BJ (cell line): ENCODE measurements at regions not wholly inside any gene's neighbourhood (a gene's known extent, or its start where the extent isn't known, plus 50 kb on each side); places are given as distances from the start of the nearest gene placed in this dataset.

Experiments
- CTCF ChIA-PET: fragments of 350-600 bp; formaldehyde crosslinking; extraction: SDS; loops from one replicate; lab custom pipeline; 2021; ENCODE audit warnings: antibody characterized with exemption, inconsistent platforms; lab: Yijun Ruan, JAX
- POLR2A ChIA-PET: fragments of 300-600 bp; sonication (Branson Sonifier 250); formaldehyde crosslinking; extraction: SDS; loops from one replicate; lab custom pipeline; 2021; ENCODE audit warnings: antibody characterized with exemption; lab: Charles Lee
- DNase-seq: peaks from one replicate; pipeline ENCODE4 v3.0.0-alpha.2; 2011; ENCODE audit warnings: low read depth
- H3K27me3 ChIP-seq: 2 replicates; pipeline ENCODE4 v1.6.0; 2011; ENCODE audit warnings: low read length; ENCODE audit not compliant: control insufficient read depth, insufficient read depth
- H3K36me3 ChIP-seq: 2 replicates; pipeline ENCODE4 v1.5.1; 2011; ENCODE audit warnings: low read length; ENCODE audit not compliant: control insufficient read depth, insufficient read depth
- H3K4me3 ChIP-seq: 2 replicates; pipeline ENCODE4 v1.5.1; 2011; ENCODE audit warnings: low read depth, mild to moderate bottlenecking, control low read depth, low read length
- TF ChIP-seq, protein P1 (sequence below): IDR thresholded peaks from 2 replicates; pipeline ENCODE4 v1.5.1; 2011; ENCODE audit warnings: low read depth, mild to moderate bottlenecking, control low read depth, inconsistent platforms, low read length, moderate library complexity; ENCODE audit not compliant: insufficient read depth

DNA sequence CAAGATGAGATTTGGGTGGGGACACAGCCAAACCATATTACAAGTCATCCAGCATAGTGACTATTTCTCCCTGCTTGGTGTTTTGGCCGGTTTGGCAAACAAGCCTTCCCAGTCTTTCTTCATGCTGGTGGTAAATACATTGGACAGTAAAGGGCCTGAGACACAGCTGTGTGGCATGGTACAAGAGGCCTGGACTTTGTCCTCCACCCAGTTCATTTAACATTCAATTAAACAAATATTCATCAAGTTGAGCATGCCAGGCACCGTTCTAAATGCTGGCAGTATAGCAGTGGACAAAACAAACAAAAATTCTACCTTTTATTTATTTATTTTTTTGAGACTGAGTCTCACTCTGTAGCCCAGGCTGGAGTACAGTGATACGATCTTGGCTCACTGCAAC is 62.7 kb upstream of the SLC28A3 start:
- Histone ChIP-seq H3K36me3 (no peaks in the 10 kb centered on the region), H3K4me3 (no peak overlapping the region), H3K27me3 (no peaks in the 10 kb centered on the region)
- ChIA-PET CTCF (interaction anchor here (0.8 to 1.1 kb wide), 3 partner anchors 8 to 1211 kb away, joined by 3 read pairs; no protein-coding TSS in a partner anchor), POLR2A (no interaction called here)
- DNase-seq = no peak
- TF ChIP-seq, protein P1, sequence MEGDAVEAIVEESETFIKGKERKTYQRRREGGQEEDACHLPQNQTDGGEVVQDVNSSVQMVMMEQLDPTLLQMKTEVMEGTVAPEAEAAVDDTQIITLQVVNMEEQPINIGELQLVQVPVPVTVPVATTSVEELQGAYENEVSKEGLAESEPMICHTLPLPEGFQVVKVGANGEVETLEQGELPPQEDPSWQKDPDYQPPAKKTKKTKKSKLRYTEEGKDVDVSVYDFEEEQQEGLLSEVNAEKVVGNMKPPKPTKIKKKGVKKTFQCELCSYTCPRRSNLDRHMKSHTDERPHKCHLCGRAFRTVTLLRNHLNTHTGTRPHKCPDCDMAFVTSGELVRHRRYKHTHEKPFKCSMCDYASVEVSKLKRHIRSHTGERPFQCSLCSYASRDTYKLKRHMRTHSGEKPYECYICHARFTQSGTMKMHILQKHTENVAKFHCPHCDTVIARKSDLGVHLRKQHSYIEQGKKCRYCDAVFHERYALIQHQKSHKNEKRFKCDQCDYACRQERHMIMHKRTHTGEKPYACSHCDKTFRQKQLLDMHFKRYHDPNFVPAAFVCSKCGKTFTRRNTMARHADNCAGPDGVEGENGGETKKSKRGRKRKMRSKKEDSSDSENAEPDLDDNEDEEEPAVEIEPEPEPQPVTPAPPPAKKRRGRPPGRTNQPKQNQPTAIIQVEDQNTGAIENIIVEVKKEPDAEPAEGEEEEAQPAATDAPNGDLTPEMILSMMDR = no peak

DNA sequence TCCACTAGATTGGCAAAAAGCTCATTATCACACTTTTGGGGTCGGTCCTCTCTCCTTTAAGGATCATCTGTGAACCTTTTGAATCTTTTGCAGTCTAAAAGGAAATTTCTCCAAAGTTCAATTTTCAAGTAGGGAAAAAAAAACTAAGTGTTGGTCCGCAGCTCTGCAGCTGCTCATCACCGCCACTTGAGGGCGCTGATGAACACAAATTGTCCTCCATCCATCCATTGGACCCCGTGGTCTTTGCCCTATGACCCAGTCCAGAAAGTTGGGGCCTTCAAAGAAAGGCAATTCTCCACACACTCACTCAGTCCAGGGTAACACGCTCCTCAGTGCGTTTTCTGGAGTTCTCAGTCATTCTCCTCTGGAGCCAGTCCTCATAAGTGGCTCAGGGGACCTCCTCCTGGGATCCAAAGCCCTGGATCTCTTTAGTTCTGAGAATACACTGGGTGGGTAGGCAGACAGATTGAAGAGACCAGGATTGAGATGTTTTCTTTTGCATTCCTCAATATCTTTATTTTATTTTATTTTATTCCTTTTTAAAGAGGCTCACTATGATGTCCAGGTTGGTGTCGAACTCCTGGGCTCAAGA is 63.6 kb upstream of the SLC28A3 start:
- no peak for DNase-seq
- TF ChIP-seq, protein P1 = peak; percentile 48
- POLR2A ChIA-PET = no interaction called here
- CTCF ChIA-PET = interaction anchor here (0.5 to 1.8 kb wide), 5 partner anchors 9 to 1210 kb away, joined by 3 to 5 read pairs (median 3); no protein-coding TSS in a partner anchor
- Histone ChIP-seq H3K27me3 (no peaks in the 10 kb centered on the region), H3K4me3 (no peak overlapping the region), H3K36me3 (no peaks in the 10 kb centered on the region)

DNA sequence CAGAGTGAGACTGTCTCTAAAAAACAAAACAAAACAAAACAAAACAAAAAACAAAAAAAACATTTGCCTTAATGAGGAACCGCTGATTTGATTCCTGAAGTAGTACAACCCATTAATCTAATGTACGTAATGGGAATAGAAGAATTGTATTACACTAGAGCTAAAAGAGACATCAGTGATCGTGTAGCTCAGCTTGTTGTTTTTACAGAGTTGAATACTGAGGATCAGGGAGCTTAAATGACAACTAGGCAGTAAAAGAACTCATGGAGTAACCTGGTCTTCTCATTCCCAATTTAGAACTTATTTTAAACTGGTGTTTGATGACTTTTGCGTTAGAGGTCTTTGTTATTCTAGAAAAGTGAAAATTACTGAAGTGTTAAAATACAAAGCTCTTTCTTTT is 65.1 kb upstream of the SLC28A3 start:
- TF ChIP-seq, protein P1 = no peak
- Histone ChIP-seq H3K27me3 (no peaks in the 10 kb centered on the region), H3K36me3 (no peaks in the 10 kb centered on the region), H3K4me3 (no peak overlapping the region)
- no peak for DNase-seq
- ChIA-PET CTCF (interaction anchor here (0.7 to 1.9 kb wide), 2 partner anchors 9 to 1131 kb away, joined by 5 to 8 read pairs; no protein-coding TSS in a partner anchor), POLR2A (no interaction called here)

DNA sequence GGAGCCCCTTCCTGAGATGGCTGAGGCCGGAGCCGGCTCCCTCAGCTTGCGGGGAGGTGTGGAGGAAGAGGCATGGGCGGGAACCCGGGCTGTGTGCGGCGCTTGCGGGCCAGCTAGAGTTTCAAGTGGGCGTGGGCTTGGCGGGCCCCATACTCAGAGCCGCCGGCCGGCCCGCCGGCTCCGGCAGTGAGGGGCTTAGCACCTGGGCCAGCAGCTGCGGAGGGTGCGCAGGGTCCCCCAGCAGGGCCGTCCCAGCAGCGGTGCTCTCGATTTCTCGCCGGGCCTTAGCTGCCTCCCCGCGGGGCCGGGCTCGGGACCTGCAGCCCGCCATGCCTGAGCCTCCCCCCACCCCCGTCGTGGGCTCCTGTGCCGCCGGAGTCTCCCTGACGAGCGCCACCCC is 67.9 kb upstream of the SLC28A3 start:
- DNase-seq = no peak
- TF ChIP-seq, protein P1 = no peak
- Histone ChIP-seq H3K4me3 (no peak overlapping the region), H3K27me3 (no peaks in the 10 kb centered on the region), H3K36me3 (no peaks in the 10 kb centered on the region)
- ChIA-PET CTCF (interaction anchor here (0.6 kb wide), 1 partner anchor 1031 kb away, joined by 3 read pairs; no protein-coding TSS in a partner anchor), POLR2A (no interaction called here)

DNA sequence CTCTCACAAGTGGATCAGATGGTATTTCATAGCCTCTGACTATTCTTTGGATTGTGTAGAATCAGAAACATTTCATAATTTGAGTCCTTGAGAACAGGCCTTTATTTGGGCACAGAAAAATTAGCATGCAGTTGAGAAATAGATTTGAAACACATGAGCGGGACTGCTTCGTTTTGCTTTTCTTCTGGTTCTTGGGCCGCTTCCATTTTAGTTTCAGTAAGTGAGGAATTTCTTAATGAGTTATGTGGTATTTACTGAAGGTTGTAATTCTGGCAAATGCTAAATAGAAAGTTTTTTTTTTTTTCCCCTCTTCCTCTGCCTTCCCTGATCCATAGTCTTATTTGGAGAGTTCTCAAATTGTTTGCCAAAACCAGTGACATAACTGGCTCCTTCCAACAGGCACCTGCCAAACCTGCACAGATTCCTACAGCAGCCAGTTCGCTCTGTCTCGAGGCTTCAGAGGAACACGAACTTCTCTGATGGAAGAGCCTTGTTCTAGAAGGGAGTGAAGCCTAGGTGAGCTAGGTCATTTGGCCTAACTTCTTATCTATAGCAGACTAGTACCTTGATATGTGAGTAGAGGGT is 71.2 kb upstream of the SLC28A3 start:
- Histone ChIP-seq H3K27me3 (no peaks in the 10 kb centered on the region), H3K4me3 (no peak overlapping the region), H3K36me3 (no peaks in the 10 kb centered on the region)
- TF ChIP-seq, protein P1 = no peak
- ChIA-PET POLR2A (no interaction called here), CTCF (interaction anchor here (1.9 kb wide), 1 partner anchor 15 kb away, joined by 6 read pairs; no protein-coding TSS in a partner anchor)
- no peak for DNase-seq
